ENCODE measurements at regions not wholly inside any gene's neighbourhood (a gene's known extent, or its start where the extent isn't known, plus 50 kb on each side); places are given as distances from the start of the nearest gene placed in this dataset.

GRCh38 chr3:152644478-152644877, 190.5 kb upstream of the P2RY1 start:
- TF ChIP-seq CTCF (IDR thresholded peaks at IDR 0.05) (no peak), POLR2A (IDR thresholded peaks at IDR 0.05) (no peak)

All from testis (tissue), 2 donors.